Tibial nerve (tissue), 3 donors: ENCODE measurements at regions not wholly inside any gene's neighbourhood (a gene's known extent, or its start where the extent isn't known, plus 50 kb on each side); places are given as distances from the start of the nearest gene placed in this dataset.
"Not testable (repeated sequence)": the region's sequence is repeated elsewhere in the genome, so short reads cannot be mapped to it uniquely, and the experiment has no call there.

ENCODE experiments used
- POLR2A ChIP-seq, 2 donors: fragments of 450-650 bp; IDR thresholded peaks; one replicate each; pipeline ENCODE4 v1.6.1; 2017; ENCODE audit warnings: antibody characterized with exemption in 2 of 2, mild to moderate bottlenecking in 2 of 2, moderate library complexity in 2 of 2
- TF ChIP-seq, protein P1 (sequence below), 5 experiments: fragments of 200-600 bp in 3 of 5; fragments of 450-650 bp in 2 of 5; sonication (generic) in 3 of 5; IDR thresholded peaks; one replicate each; pipeline ENCODE4 v1.5.1; 2016 to 2019; ENCODE audit warnings: antibody characterized with exemption in 5 of 5, mild to moderate bottlenecking in 3 of 5, moderate library complexity in 2 of 5

DNA sequence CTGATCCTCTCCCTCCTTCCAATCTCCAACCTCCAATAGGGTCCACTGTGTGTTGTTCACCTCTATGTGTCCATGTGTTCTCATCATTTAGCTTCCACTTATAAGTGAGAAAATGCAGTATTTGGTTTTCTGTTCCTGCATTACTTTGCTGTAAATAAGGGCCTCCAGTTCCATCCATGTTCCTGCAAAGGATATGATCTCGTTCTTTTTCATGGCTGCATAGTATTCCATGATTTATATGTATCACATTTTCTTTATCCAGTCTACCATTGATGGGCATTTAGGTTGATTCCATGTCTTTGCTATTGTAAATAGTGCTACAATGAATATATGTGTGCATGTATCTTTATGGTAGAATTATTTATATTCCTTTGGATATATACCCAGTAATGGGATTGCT is 123.2 kb upstream of the BMAL1 start:
- TF ChIP-seq, protein P1, sequence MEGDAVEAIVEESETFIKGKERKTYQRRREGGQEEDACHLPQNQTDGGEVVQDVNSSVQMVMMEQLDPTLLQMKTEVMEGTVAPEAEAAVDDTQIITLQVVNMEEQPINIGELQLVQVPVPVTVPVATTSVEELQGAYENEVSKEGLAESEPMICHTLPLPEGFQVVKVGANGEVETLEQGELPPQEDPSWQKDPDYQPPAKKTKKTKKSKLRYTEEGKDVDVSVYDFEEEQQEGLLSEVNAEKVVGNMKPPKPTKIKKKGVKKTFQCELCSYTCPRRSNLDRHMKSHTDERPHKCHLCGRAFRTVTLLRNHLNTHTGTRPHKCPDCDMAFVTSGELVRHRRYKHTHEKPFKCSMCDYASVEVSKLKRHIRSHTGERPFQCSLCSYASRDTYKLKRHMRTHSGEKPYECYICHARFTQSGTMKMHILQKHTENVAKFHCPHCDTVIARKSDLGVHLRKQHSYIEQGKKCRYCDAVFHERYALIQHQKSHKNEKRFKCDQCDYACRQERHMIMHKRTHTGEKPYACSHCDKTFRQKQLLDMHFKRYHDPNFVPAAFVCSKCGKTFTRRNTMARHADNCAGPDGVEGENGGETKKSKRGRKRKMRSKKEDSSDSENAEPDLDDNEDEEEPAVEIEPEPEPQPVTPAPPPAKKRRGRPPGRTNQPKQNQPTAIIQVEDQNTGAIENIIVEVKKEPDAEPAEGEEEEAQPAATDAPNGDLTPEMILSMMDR (IDR thresholded peaks at IDR 0.05), result not testable (repeated sequence)
- not testable (repeated sequence) for TF ChIP-seq POLR2A (IDR thresholded peaks at IDR 0.05)
